Adrenal gland (tissue), 9 donors: ENCODE measurements at regions not wholly inside any gene's neighbourhood (a gene's known extent, or its start where the extent isn't known, plus 50 kb on each side); places are given as distances from the start of the nearest gene placed in this dataset.

Experiments
- DNase-seq, 7 donors: peaks; one replicate each; pipeline ENCODE4 v3.0.0-alpha.2; 2019 to 2020
- H3K27ac ChIP-seq, 5 donors: fragments of 200-600 bp; sonication (generic) in 4 of 5; 1 replicate in 3 of 5; 2 replicates in 2 of 5; pipeline versions ENCODE4 v1.5.1 to v1.8.0; 2016 to 2020; ENCODE audit warnings: mild to moderate bottlenecking in 1 of 5
- H3K27me3 ChIP-seq: fragments of 200-600 bp; 2 replicates; pipeline ENCODE4 v1.8.0; 2021
- H3K36me3 ChIP-seq, 2 donors: fragments of 200-600 bp; replicated peaks in 1 of 2; 1 replicate in 1 of 2; 2 replicates in 1 of 2; pipeline versions ENCODE4 v1.5.1 to v1.8.0; 2018 to 2022
- H3K4me1 ChIP-seq, 2 donors: fragments of 200-600 bp; replicated peaks in 1 of 2; 1 replicate in 1 of 2; 2 replicates in 1 of 2; pipeline versions ENCODE4 v1.5.1 to v1.8.0; 2018 to 2021
- H3K4me3 ChIP-seq, 4 donors: fragments of 200-600 bp; sonication (generic) in 3 of 4; one replicate each; pipeline ENCODE4 v1.5.1; 2016 to 2018
- H3K9me3 ChIP-seq, 3 donors: fragments of 200-600 bp; sonication (generic) in 1 of 3; replicated peaks in 1 of 3; 1 replicate in 2 of 3; 2 replicates in 1 of 3; pipeline versions ENCODE4 v1.5.1 to v1.8.0; 2016 to 2021
- POLR2A ChIP-seq, 2 donors: fragments of 450-650 bp; IDR thresholded peaks; one replicate each; pipeline ENCODE4 v1.6.1; 2017; ENCODE audit warnings: antibody characterized with exemption in 2 of 2, mild to moderate bottlenecking in 2 of 2, moderate library complexity in 1 of 2
- WGBS, 4 donors: extraction: QIAGEN DNeasy Blood & Tissue Kit in 2 of 4; methylation state at CpG; one replicate each; pipeline versions ENCODE4 v1.1.5 to v1.1.7; 2013 to 2017; 5-methylcytosine and 5-hydroxymethylcytosine counted together
- intact Hi-C, 2 donors: fragments of 100-400 bp; cut with DNase I; formaldehyde crosslinking; loops; one replicate each; pipeline versions ENCODE4 v1.14.1 to v1.15.0; 2022 to 2023
- TF ChIP-seq, protein P1 (sequence below), 6 experiments: fragments of 450-650 bp in 4 of 6; fragments of 200-600 bp in 2 of 6; sonication (generic) in 1 of 6; IDR thresholded peaks; 1 replicate in 5 of 6; 2 replicates in 1 of 6; pipeline versions ENCODE4 v1.5.1 to v1.8.0; 2016 to 2021; ENCODE audit warnings: antibody characterized with exemption in 6 of 6, mild to moderate bottlenecking in 2 of 6, moderate library complexity in 1 of 6
- donor health status: healthy with polysubstance abuse.
- donor health status: Bipolar disorder and iron deficiency.
- donor health status: DM: yes; HTN: yes; CAD: no.
- donor health status: DM: no; HTN: no; CAD: no.
- donor health status: DM: no; HTN: no; CAD: no.

- 46 to 58% (median 57%) methylated on average over 4 to 5 of the region's 5 CpGs for WGBS, 4 donors
- Histone ChIP-seq H3K4me1 (no peaks in the 10 kb centered on the region), H3K27me3 (no peaks in the 10 kb centered on the region), H3K4me3 (no peak overlapping the region), H3K27ac (no peak overlapping the region), H3K36me3 (no peaks in the 10 kb centered on the region), H3K9me3 (no peaks in the 10 kb centered on the region)
- TF ChIP-seq, protein P1, sequence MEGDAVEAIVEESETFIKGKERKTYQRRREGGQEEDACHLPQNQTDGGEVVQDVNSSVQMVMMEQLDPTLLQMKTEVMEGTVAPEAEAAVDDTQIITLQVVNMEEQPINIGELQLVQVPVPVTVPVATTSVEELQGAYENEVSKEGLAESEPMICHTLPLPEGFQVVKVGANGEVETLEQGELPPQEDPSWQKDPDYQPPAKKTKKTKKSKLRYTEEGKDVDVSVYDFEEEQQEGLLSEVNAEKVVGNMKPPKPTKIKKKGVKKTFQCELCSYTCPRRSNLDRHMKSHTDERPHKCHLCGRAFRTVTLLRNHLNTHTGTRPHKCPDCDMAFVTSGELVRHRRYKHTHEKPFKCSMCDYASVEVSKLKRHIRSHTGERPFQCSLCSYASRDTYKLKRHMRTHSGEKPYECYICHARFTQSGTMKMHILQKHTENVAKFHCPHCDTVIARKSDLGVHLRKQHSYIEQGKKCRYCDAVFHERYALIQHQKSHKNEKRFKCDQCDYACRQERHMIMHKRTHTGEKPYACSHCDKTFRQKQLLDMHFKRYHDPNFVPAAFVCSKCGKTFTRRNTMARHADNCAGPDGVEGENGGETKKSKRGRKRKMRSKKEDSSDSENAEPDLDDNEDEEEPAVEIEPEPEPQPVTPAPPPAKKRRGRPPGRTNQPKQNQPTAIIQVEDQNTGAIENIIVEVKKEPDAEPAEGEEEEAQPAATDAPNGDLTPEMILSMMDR (IDR thresholded peaks at IDR 0.05) = no peak
- no peak for TF ChIP-seq POLR2A (IDR thresholded peaks at IDR 0.05)
- DNase-seq = no peak
- intact Hi-C loops = no loop called here
These were observed 167.3 kb upstream of the NDN start for GRCh38 chr15:23854203-23854911.

DNA sequence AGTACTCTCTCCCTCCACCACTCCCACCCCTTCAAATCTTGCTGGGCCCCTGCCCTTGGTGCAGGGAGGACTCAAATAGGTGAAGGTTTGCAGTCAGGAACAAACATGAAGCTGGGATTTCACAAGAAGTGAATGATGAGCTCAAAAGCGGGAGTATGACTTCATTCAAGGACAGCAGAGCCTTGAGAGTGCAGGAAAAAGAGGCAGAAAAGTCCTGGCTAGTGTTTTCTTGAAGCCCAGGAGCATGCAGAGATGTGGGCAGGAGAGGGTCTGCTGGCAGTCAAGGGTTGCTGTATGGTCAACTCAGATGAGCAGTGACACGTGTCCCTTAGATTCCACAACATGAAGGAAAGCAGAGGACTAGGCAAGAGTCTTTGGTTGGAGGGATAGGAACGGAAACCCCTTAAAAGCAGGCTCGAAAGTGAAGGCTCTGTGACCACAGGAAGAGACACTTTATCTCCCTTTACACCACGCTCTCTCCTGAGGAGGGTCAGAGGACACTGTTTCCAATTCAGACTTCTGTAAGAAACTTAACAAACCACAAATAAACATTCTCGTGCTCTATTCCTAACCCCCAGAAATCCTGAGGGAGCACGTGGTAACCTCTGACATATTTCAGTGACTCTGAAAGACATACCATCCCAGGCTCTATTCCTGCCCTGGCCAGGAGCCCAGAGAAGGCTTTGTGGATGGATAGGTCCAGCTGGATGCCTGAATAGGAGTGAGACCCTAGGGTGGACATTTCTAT, 168.0 kb upstream of the NDN start:
- TF ChIP-seq, protein P1 (IDR thresholded peaks at IDR 0.05) = no peak
- TF ChIP-seq POLR2A (IDR thresholded peaks at IDR 0.05) = no peak
- intact Hi-C loops = loop anchor here (5.0 kb wide), 2 partner anchors 208 to 213 kb away; partner anchors contain the start of gene MAGEL2 (in 1 of the 2)

GRCh38 chr15:23855947-23856346, 168.8 kb upstream of the NDN start:
- H3K4me3 ChIP-seq = no peak overlapping the region
- H3K4me1 ChIP-seq = no peaks in the 10 kb centered on the region
- 38 to 52% (median 48%) methylated on average over 4 of the region's 4 CpGs for WGBS, 4 donors
- no peak overlapping the region for H3K27ac ChIP-seq
- TF ChIP-seq POLR2A (IDR thresholded peaks at IDR 0.05) = no peak
- TF ChIP-seq, protein P1 (IDR thresholded peaks at IDR 0.05) = no peak
- H3K9me3 ChIP-seq = no peaks in the 10 kb centered on the region
- no peaks in the 10 kb centered on the region for H3K36me3 ChIP-seq
- peak in 1 of 7 donors; percentile 19 for DNase-seq
- H3K27me3 ChIP-seq = no peaks in the 10 kb centered on the region
- intact Hi-C loops = loop anchor here (5.0 kb wide), 2 partner anchors 209 to 214 kb away; partner anchors contain the start of gene MAGEL2 (in 1 of the 2)

More for the DNA sequence above, 168.0 kb upstream of the NDN start:
- Histone ChIP-seq H3K9me3 (no peaks in the 10 kb centered on the region), H3K36me3 (no peaks in the 10 kb centered on the region), H3K4me3 (no peak overlapping the region), H3K4me1 (no peaks in the 10 kb centered on the region), H3K27ac (no peak overlapping the region), H3K27me3 (no peaks in the 10 kb centered on the region)
- 28 to 37% (median 34%) methylated on average over 7 of the region's 7 CpGs for WGBS, 4 donors
- DNase-seq = peak in 1 of 7 donors; percentile 6

GRCh38 chr15:23857028-23857641, 170.0 kb upstream of the NDN start:
- peak; percentile 38 to 74 (median 58) for DNase-seq

More at GRCh38 chr15:23857028-23857641, 170.0 kb upstream of the NDN start:
- no peaks in the 10 kb centered on the region for H3K4me1 ChIP-seq
- H3K4me3 ChIP-seq = no peak overlapping the region
- intact Hi-C loops = loop anchor here (5.0 kb wide), 2 partner anchors 210 to 215 kb away; partner anchors contain the start of gene MAGEL2 (in 1 of the 2)
- H3K27me3 ChIP-seq = no peaks in the 10 kb centered on the region
- H3K36me3 ChIP-seq = no peaks in the 10 kb centered on the region
- 25 to 36% (median 29%) methylated on average over 12 of the region's 12 CpGs for WGBS, 4 donors
- no peak for TF ChIP-seq POLR2A (IDR thresholded peaks at IDR 0.05)
- TF ChIP-seq, protein P1 (IDR thresholded peaks at IDR 0.05) = peak; percentile 23 to 49 (median 44)
- no peaks in the 10 kb centered on the region for H3K9me3 ChIP-seq
- H3K27ac ChIP-seq = no peak overlapping the region
